ENCODE measurements at regions not wholly inside any gene's neighbourhood (a gene's known extent, or its start where the extent isn't known, plus 50 kb on each side); places are given as distances from the start of the nearest gene placed in this dataset.

GRCh38 chr2:14223576-14223975 is 408.9 kb upstream of the LRATD1 start:
- no peak overlapping the region for H3K27ac ChIP-seq
- CTCF ChIA-PET, result no interaction called here
- POLR2A ChIA-PET (ENCODE audit: low non-redundant PET), result no interaction called here
- TF ChIP-seq CTCF (conservative IDR thresholded peaks at IDR 0.05; ENCODE audit: low read depth), result no peak
- DNase-seq (ENCODE audit: low spot score), result no peak

DNA sequence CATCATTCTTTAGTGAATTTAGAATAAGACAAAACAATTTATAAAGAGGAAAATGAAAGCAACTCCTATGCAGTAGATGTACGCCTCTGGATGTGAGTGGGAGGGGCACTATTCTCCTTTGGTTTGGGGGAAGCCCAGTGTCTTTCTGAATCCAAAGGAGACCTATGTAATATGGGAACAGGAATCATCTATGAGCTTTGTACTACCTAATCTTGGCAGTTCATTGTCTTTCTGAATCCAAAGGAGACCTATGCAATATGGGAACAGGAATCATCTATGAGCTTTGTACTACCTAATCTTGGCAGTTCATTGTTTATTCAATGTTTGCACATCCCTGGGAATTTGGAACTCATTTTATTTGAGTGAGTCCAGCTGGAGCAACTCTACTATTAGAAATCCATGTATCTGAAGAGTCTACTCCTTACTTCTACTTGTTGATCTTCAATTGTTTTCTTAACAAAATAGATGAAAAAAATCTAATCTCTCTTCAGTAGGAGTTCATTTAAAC is 401.1 kb upstream of the LRATD1 start:
- DNase-seq (ENCODE audit: low spot score), result no peak
- no peak overlapping the region for H3K27ac ChIP-seq
- CTCF ChIA-PET, result no interaction called here
- no peak for TF ChIP-seq CTCF (conservative IDR thresholded peaks at IDR 0.05; ENCODE audit: low read depth)
- POLR2A ChIA-PET (ENCODE audit: low non-redundant PET), result no interaction called here

DNA sequence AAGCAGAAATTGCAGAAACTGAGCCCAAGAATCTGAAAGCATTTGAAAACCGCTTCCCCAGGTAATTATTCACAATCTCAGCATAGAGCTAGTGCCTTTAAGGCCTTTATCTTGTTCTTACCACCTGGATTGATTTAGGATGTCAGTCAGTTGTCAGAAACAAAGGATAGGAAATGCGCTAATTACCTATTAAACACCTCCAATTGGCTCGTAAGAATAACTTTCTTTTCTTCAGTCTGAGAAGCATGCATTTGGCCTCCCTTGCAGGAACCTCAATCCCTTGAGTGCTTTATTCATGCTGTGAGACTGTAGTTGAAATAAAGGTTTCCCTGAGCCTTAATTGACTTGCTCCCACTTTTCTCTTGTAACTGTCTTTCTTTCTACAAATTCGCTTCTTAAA is 400.3 kb upstream of the LRATD1 start:
- CTCF ChIA-PET, result interaction anchor here (0.7 kb wide), 1 partner anchor 164 kb away, joined by 3 read pairs; no protein-coding TSS in a partner anchor
- POLR2A ChIA-PET (ENCODE audit: low non-redundant PET), result no interaction called here
- no peak for TF ChIP-seq CTCF (conservative IDR thresholded peaks at IDR 0.05; ENCODE audit: low read depth)
- DNase-seq (ENCODE audit: low spot score), result no peak
- H3K27ac ChIP-seq, result no peak overlapping the region

- no peak for TF ChIP-seq CTCF (conservative IDR thresholded peaks at IDR 0.05; ENCODE audit: low read depth)
- ChIA-PET POLR2A (ENCODE audit: low non-redundant PET) (no interaction called here), CTCF (no interaction called here)
- H3K27ac ChIP-seq, result no peak overlapping the region
- no peak for DNase-seq (ENCODE audit: low spot score)
Observed at GRCh38 chr2:14234911-14235310, 397.6 kb upstream of the LRATD1 start.

DNA sequence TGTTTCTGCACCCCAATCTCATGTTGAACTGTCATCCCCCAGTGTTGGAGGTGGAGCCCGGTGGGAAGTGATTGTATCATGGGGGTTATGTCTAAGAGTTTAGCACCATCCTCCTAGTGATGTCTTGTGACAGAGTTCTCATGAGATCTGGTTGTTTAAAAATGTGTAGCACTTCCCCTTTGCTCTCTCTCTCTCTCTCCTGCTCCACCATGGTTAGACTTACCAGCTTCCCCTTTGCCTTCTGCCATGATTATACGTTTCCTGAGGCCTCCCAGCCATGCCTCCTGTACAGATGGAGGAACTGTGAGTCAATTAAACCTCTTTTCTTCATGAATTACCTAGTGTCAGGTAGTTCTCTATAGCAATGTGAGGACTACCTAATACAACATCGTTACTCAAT is 396.9 kb upstream of the LRATD1 start:
- no peak for DNase-seq (ENCODE audit: low spot score)
- ChIA-PET CTCF (no interaction called here), POLR2A (ENCODE audit: low non-redundant PET) (no interaction called here)
- H3K27ac ChIP-seq, result no peak overlapping the region
- no peak for TF ChIP-seq CTCF (conservative IDR thresholded peaks at IDR 0.05; ENCODE audit: low read depth)

- TF ChIP-seq CTCF (conservative IDR thresholded peaks at IDR 0.05; ENCODE audit: low read depth), result no peak
- POLR2A ChIA-PET (ENCODE audit: low non-redundant PET), result no interaction called here
- no peak for DNase-seq (ENCODE audit: low spot score)
- CTCF ChIA-PET, result no interaction called here
- H3K27ac ChIP-seq, result no peak overlapping the region
Observed at GRCh38 chr2:14237902-14238301, 394.6 kb upstream of the LRATD1 start.

DNA sequence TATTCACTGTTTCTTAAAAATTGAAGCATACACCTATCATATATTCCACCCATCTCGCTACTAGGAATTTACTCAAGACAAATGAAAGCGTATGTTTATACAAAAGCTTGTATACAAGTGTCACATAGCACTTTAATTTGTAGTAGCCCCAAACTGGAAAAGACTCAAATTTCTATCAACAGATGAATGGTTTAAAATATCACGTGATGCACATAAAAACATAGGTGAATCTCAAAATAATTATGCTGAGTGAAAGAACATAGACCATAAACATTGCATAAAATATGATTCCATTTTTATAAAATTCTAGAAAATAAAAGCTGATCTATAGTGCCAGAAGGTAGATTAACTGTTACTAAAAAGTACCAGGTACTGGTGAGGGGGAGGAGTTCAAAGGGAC is 392.9 kb upstream of the LRATD1 start:
- DNase-seq (ENCODE audit: low spot score), result no peak
- no peak for TF ChIP-seq CTCF (conservative IDR thresholded peaks at IDR 0.05; ENCODE audit: low read depth)
- no peak overlapping the region for H3K27ac ChIP-seq
- ChIA-PET POLR2A (ENCODE audit: low non-redundant PET) (no interaction called here), CTCF (interaction anchor here (0.7 kb wide), 1 partner anchor 983 kb away, joined by 3 read pairs; no protein-coding TSS in a partner anchor)

Data from RWPE1 (cell line).